ENCODE measurements at regions not wholly inside any gene's neighbourhood (a gene's known extent, or its start where the extent isn't known, plus 50 kb on each side); places are given as distances from the start of the nearest gene placed in this dataset.
A peak's percentile ranks its signal among the peaks of the same experiment; 100 is the strongest.

GRCh38 chr18:10143596-10143995, 229.8 kb downstream of the VAPA start:
- Mint-ChIP-seq H3K9me3 (no peaks in the 10 kb centered on the region), H3K36me3 (no peaks in the 10 kb centered on the region), H3K4me3 (no peak overlapping the region), H3K27me3 (ENCODE audit: low read depth) (no peaks in the 10 kb centered on the region), H3K4me1 (peaks cover 35% of the 10 kb centered on the region), H3K27ac (no peak overlapping the region)
- peak in 1 of 2 experiments; percentile 17 for DNase-seq (ENCODE audit: low spot score in 2 of 2, unreplicated experiment in 2 of 2)
- no peak for TF ChIP-seq CTCF (IDR thresholded peaks at IDR 0.05; ENCODE audit: unreplicated experiment)

- peaks cover 25% of the 10 kb centered on the region for H3K4me1 Mint-ChIP-seq
- no peak for DNase-seq (ENCODE audit: low spot score in 2 of 2, unreplicated experiment in 2 of 2)
- no peak overlapping the region for H3K4me3 Mint-ChIP-seq
- no peaks in the 10 kb centered on the region for H3K9me3 Mint-ChIP-seq
- H3K36me3 Mint-ChIP-seq: no peaks in the 10 kb centered on the region
- no peak for TF ChIP-seq CTCF (IDR thresholded peaks at IDR 0.05; ENCODE audit: unreplicated experiment)
- H3K27me3 Mint-ChIP-seq (ENCODE audit: low read depth): no peaks in the 10 kb centered on the region
- H3K27ac Mint-ChIP-seq: no peak overlapping the region
Observed at GRCh38 chr18:10145546-10145945, 231.7 kb downstream of the VAPA start.

GRCh38 chr18:10147226-10147625, 233.4 kb downstream of the VAPA start:
- Mint-ChIP-seq H3K4me3 (no peak overlapping the region), H3K36me3 (no peaks in the 10 kb centered on the region), H3K27me3 (ENCODE audit: low read depth) (no peaks in the 10 kb centered on the region), H3K27ac (no peak overlapping the region), H3K9me3 (no peaks in the 10 kb centered on the region), H3K4me1 (peaks cover 9% of the 10 kb centered on the region)
- TF ChIP-seq CTCF (IDR thresholded peaks at IDR 0.05; ENCODE audit: unreplicated experiment): no peak
- DNase-seq (ENCODE audit: low spot score in 2 of 2, unreplicated experiment in 2 of 2): no peak

GRCh38 chr18:10147752-10148151, 233.9 kb downstream of the VAPA start:
- no peak for TF ChIP-seq CTCF (IDR thresholded peaks at IDR 0.05; ENCODE audit: unreplicated experiment)
- peaks cover 5% of the 10 kb centered on the region for H3K4me1 Mint-ChIP-seq
- no peak overlapping the region for H3K27ac Mint-ChIP-seq
- no peaks in the 10 kb centered on the region for H3K36me3 Mint-ChIP-seq
- H3K4me3 Mint-ChIP-seq: no peak overlapping the region
- H3K9me3 Mint-ChIP-seq: no peaks in the 10 kb centered on the region
- no peaks in the 10 kb centered on the region for H3K27me3 Mint-ChIP-seq (ENCODE audit: low read depth)
- DNase-seq (ENCODE audit: low spot score in 2 of 2, unreplicated experiment in 2 of 2): no peak

- no peak overlapping the region for H3K4me3 Mint-ChIP-seq
- H3K36me3 Mint-ChIP-seq: no peaks in the 10 kb centered on the region
- no peaks in the 10 kb centered on the region for H3K27me3 Mint-ChIP-seq (ENCODE audit: low read depth)
- H3K27ac Mint-ChIP-seq: no peak overlapping the region
- TF ChIP-seq CTCF (IDR thresholded peaks at IDR 0.05; ENCODE audit: unreplicated experiment): no peak
- peaks cover 2% of the 10 kb centered on the region for H3K4me1 Mint-ChIP-seq
- peak in 1 of 2 experiments; percentile 7 for DNase-seq (ENCODE audit: low spot score in 2 of 2, unreplicated experiment in 2 of 2)
- H3K9me3 Mint-ChIP-seq: no peaks in the 10 kb centered on the region
Observed at GRCh38 chr18:10148189-10148929, 234.5 kb downstream of the VAPA start.
